CD14-positive monocyte (primary cell): ENCODE measurements at regions not wholly inside any gene's neighbourhood (a gene's known extent, or its start where the extent isn't known, plus 50 kb on each side); places are given as distances from the start of the nearest gene placed in this dataset.

Experiments
- DNase-seq, 3 donors: peaks; one replicate each; pipeline ENCODE4 v3.0.0-alpha.2; 2011 to 2022
- H2AFZ ChIP-seq: 2 replicates; pipeline ENCODE4 v1.6.0; 2012; ENCODE audit warnings: mild to moderate bottlenecking, low read depth, low read length, inconsistent platforms; ENCODE audit not compliant: insufficient read depth, poor library complexity, severe bottlenecking
- H3K27ac ChIP-seq, 2 donors: 1 replicate in 1 of 2; 2 replicates in 1 of 2; pipeline ENCODE4 v1.5.1; 2012 to 2013; ENCODE audit warnings: low read length in 2 of 2, control low read depth in 1 of 2, inconsistent platforms in 1 of 2, low read depth in 1 of 2, mild to moderate bottlenecking in 1 of 2
- H3K27me3 ChIP-seq, 2 donors: one replicate each; pipeline versions ENCODE4 v1.6.0 to v1.6.1; 2011 to 2013; ENCODE audit warnings: low read length in 2 of 2; ENCODE audit not compliant: control insufficient read depth in 2 of 2, insufficient read depth in 2 of 2
- H3K36me3 ChIP-seq, 2 donors: replicated peaks in 1 of 2; 1 replicate in 1 of 2; 2 replicates in 1 of 2; pipeline versions ENCODE4 v1.5.1 to v1.6.1; 2012 to 2013; ENCODE audit warnings: low read length in 2 of 2, control low read depth in 1 of 2, inconsistent platforms in 1 of 2, mild to moderate bottlenecking in 1 of 2; ENCODE audit not compliant: insufficient read depth in 2 of 2, control insufficient read depth in 1 of 2
- H3K4me1 ChIP-seq, 2 donors: 1 replicate in 1 of 2; 2 replicates in 1 of 2; pipeline versions ENCODE4 v1.5.1 to v1.6.1; 2012 to 2013; ENCODE audit warnings: low read length in 2 of 2, control low read depth in 1 of 2, inconsistent platforms in 1 of 2, mild to moderate bottlenecking in 1 of 2, moderate library complexity in 1 of 2; ENCODE audit not compliant: insufficient read depth in 2 of 2, control insufficient read depth in 1 of 2
- H3K4me2 ChIP-seq: replicated peaks from 2 replicates; pipeline ENCODE3; 2012; ENCODE audit warnings: low read length, moderate library complexity, mild to moderate bottlenecking; ENCODE audit not compliant: poor library complexity, severe bottlenecking; ENCODE audit errors: extremely low read depth
- H3K4me3 ChIP-seq, 3 experiments: fragments of 200-600 bp in 1 of 3; sonication (generic) in 1 of 3; replicated peaks in 1 of 3; 1 replicate in 2 of 3; 2 replicates in 1 of 3; pipeline ENCODE4 v1.5.1; 2011 to 2013; ENCODE audit warnings: low read length in 3 of 3, mild to moderate bottlenecking in 3 of 3, control low read depth in 2 of 3, low read depth in 2 of 3, inconsistent platforms in 1 of 3, moderate library complexity in 1 of 3
- H3K79me2 ChIP-seq: 2 replicates; pipeline ENCODE4 v1.6.0; 2012; ENCODE audit warnings: mild to moderate bottlenecking, control low read depth, inconsistent platforms, low read length, moderate library complexity; ENCODE audit not compliant: insufficient read depth
- H3K9ac ChIP-seq: 2 replicates; pipeline ENCODE4 v1.6.0; 2017; ENCODE audit warnings: low read length, mild to moderate bottlenecking; ENCODE audit not compliant: insufficient read depth, poor library complexity, severe bottlenecking
- H3K9me3 ChIP-seq, 2 donors: replicated peaks in 1 of 2; 1 replicate in 1 of 2; 2 replicates in 1 of 2; pipeline versions ENCODE4 v1.5.1 to v1.6.1; 2012 to 2013; ENCODE audit warnings: low read length in 2 of 2, control low read depth in 1 of 2; ENCODE audit not compliant: control insufficient read depth in 1 of 2, insufficient read depth in 1 of 2
- H4K20me1 ChIP-seq: 2 replicates; pipeline ENCODE4 v1.6.0; 2012; ENCODE audit warnings: mild to moderate bottlenecking, low read length, control low read depth, moderate library complexity; ENCODE audit not compliant: insufficient read depth
- H3K27ac Mint-ChIP-seq, 7 donors: one replicate each; pipeline ENCODE4 v1.8.0; 2020; ENCODE audit warnings: mild to moderate bottlenecking in 7 of 7, mixed read lengths in 7 of 7, moderate library complexity in 6 of 7, inconsistent platforms in 2 of 7
- H3K27me3 Mint-ChIP-seq, 3 donors: one replicate each; pipeline ENCODE4 v1.8.0; 2021 to 2022; ENCODE audit warnings: low read depth in 3 of 3, mild to moderate bottlenecking in 3 of 3, mixed read lengths in 3 of 3, moderate library complexity in 3 of 3, inconsistent platforms in 1 of 3
- H3K36me3 Mint-ChIP-seq, 2 donors: one replicate each; pipeline ENCODE4 v1.8.0; 2020; ENCODE audit warnings: mixed read lengths in 2 of 2, inconsistent platforms in 1 of 2, mild to moderate bottlenecking in 1 of 2
- H3K4me1 Mint-ChIP-seq: one replicate; pipeline ENCODE4 v1.8.0; 2020; ENCODE audit warnings: mild to moderate bottlenecking, mixed read lengths
- H3K4me3 Mint-ChIP-seq, 2 donors: one replicate each; pipeline ENCODE4 v1.8.0; 2020; ENCODE audit warnings: mild to moderate bottlenecking in 2 of 2, mixed read lengths in 2 of 2, moderate library complexity in 1 of 2
- H3K9me3 Mint-ChIP-seq, 7 donors: one replicate each; pipeline ENCODE4 v1.8.0; 2020 to 2022; ENCODE audit warnings: mixed read lengths in 7 of 7, mild to moderate bottlenecking in 6 of 7, moderate library complexity in 6 of 7, inconsistent platforms in 2 of 7
- intact Hi-C, 2 donors: fragments of 100-400 bp; cut with micrococcal nuclease; formaldehyde crosslinking; loops; one replicate each; pipeline versions ENCODE4 v1.15.0 to v1.15.1; 2023
- TF ChIP-seq, protein P1 (sequence below): fragments of 200-600 bp; IDR thresholded peaks from one replicate; pipeline ENCODE4 v1.8.0; 2022; ENCODE audit warnings: antibody characterized with exemption, mild to moderate bottlenecking

DNA sequence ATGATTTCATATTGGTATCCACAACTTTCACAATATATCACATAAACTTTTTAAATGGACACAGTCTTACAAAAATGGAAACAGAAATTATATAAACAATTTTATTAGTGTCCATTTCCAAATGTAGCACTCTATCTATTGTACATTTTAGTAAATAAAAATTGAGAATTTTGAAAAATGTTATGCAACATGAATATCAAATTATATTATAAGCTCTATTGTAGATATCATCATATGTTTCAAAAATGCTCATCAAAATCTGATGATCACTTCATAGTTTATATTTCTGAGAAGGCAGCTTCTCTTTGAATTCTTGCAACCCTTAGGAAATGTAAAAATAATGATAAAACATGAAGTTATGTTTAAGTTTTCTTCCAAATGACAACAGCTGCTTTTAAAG, 1928.6 kb downstream of the PCDH9 start:
- H3K9me3 ChIP-seq, result no peaks in the 10 kb centered on the region
- Mint-ChIP-seq H3K27ac (no peak overlapping the region), H3K36me3 (no peaks in the 10 kb centered on the region), H3K9me3 (peaks cover 0 to 2% (median 0%) of the 10 kb centered on the region in 7 donors), H3K27me3 (no peaks in the 10 kb centered on the region), H3K4me1 (no peaks in the 10 kb centered on the region), H3K4me3 (no peak overlapping the region)
- H3K27ac ChIP-seq, result no peak overlapping the region
- H3K4me3 ChIP-seq, result no peak overlapping the region
- H3K4me2 ChIP-seq, result no peak overlapping the region
- H3K36me3 ChIP-seq, result no peaks in the 10 kb centered on the region
- H3K4me1 ChIP-seq, result no peaks in the 10 kb centered on the region
- TF ChIP-seq, protein P1, sequence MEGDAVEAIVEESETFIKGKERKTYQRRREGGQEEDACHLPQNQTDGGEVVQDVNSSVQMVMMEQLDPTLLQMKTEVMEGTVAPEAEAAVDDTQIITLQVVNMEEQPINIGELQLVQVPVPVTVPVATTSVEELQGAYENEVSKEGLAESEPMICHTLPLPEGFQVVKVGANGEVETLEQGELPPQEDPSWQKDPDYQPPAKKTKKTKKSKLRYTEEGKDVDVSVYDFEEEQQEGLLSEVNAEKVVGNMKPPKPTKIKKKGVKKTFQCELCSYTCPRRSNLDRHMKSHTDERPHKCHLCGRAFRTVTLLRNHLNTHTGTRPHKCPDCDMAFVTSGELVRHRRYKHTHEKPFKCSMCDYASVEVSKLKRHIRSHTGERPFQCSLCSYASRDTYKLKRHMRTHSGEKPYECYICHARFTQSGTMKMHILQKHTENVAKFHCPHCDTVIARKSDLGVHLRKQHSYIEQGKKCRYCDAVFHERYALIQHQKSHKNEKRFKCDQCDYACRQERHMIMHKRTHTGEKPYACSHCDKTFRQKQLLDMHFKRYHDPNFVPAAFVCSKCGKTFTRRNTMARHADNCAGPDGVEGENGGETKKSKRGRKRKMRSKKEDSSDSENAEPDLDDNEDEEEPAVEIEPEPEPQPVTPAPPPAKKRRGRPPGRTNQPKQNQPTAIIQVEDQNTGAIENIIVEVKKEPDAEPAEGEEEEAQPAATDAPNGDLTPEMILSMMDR, result no peak
- intact Hi-C loops, result no loop called here
- H3K79me2 ChIP-seq, result no peaks in the 10 kb centered on the region
- DNase-seq, result no peak
- no peak overlapping the region for H3K9ac ChIP-seq
- H2AFZ ChIP-seq, result no peak overlapping the region
- no peaks in the 10 kb centered on the region for H4K20me1 ChIP-seq
- H3K27me3 ChIP-seq, result no peaks in the 10 kb centered on the region

DNA sequence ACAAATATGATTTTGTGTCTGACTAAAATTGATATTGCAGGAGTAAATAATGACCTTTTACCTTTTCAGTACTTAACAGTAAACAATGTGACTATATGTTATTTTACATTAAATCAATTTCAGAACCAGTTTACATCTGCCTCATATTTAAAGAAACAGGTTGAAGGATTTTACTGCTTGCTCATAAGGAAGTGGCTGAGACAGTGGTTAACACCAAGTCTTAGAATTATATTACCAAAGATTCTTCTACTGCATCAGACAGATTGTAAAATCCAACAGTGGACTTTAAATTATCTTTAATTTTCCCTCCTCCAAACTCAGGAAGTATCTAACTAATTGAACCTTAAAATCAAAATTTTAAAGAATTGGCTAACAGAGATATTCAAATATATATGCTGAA, 1929.9 kb downstream of the PCDH9 start:
- no peak overlapping the region for H3K4me3 ChIP-seq
- no peaks in the 10 kb centered on the region for H3K4me1 ChIP-seq
- no peaks in the 10 kb centered on the region for H4K20me1 ChIP-seq
- H3K27ac ChIP-seq, result no peak overlapping the region
- H3K27me3 ChIP-seq, result no peaks in the 10 kb centered on the region
- Mint-ChIP-seq H3K27me3 (no peaks in the 10 kb centered on the region), H3K4me3 (no peak overlapping the region), H3K27ac (no peak overlapping the region), H3K36me3 (no peaks in the 10 kb centered on the region), H3K9me3 (peaks cover 0 to 2% (median 0%) of the 10 kb centered on the region in 7 donors), H3K4me1 (no peaks in the 10 kb centered on the region)
- no peaks in the 10 kb centered on the region for H3K9me3 ChIP-seq
- H3K9ac ChIP-seq, result no peak overlapping the region
- no peaks in the 10 kb centered on the region for H3K36me3 ChIP-seq
- intact Hi-C loops, result no loop called here
- no peak for DNase-seq
- no peak overlapping the region for H3K4me2 ChIP-seq
- TF ChIP-seq, protein P1, result no peak
- H2AFZ ChIP-seq, result no peak overlapping the region
- H3K79me2 ChIP-seq, result no peaks in the 10 kb centered on the region
